ENCODE measurements at regions not wholly inside any gene's neighbourhood (a gene's known extent, or its start where the extent isn't known, plus 50 kb on each side); places are given as distances from the start of the nearest gene placed in this dataset.

DNA sequence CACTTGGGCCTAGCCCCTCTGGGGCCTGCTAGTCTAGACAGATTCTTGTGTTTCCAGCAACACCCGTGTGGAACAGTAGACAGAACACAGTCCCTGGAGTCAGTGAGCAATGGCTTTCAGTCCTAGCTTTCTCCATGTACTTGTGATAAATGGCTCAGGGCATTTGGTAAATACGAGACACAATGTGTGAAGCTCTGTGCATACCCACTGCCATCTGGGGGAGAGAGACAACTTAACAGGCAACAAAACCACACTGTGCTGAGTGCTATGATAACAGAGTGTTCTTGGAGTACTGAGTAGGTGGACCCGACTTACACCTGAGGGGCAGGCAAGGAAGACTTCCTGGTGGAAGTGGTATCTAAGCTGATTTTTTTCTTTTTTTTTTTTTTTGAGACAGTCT, 86.3 kb upstream of the TBX3 start:
- TF ChIP-seq CTCF (IDR thresholded peaks at IDR 0.05; ENCODE audit: low read depth, low read length, missing input control) (peak; percentile 2), EGR1 (IDR thresholded peaks at IDR 0.05; ENCODE audit: low read depth in 2 of 2) (no peak), TAF1 (conservative IDR thresholded peaks at IDR 0.05) (no peak), RAD21 (IDR thresholded peaks at IDR 0.05) (peak in 1 of 2 donors; percentile 48), JUND (IDR thresholded peaks at IDR 0.05) (no peak), YY1 (IDR thresholded peaks at IDR 0.05) (no peak), HNF4G (IDR thresholded peaks at IDR 0.05) (no peak), RXRA (IDR thresholded peaks at IDR 0.05) (no peak), HNF4A (conservative IDR thresholded peaks at IDR 0.05) (no peak), MAX (IDR thresholded peaks at IDR 0.05) (no peak)
- TF ChIP-seq, protein P1, sequence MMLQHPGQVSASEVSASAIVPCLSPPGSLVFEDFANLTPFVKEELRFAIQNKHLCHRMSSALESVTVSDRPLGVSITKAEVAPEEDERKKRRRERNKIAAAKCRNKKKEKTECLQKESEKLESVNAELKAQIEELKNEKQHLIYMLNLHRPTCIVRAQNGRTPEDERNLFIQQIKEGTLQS (IDR thresholded peaks at IDR 0.05) = no peak
- TF ChIP-seq, protein P2, sequence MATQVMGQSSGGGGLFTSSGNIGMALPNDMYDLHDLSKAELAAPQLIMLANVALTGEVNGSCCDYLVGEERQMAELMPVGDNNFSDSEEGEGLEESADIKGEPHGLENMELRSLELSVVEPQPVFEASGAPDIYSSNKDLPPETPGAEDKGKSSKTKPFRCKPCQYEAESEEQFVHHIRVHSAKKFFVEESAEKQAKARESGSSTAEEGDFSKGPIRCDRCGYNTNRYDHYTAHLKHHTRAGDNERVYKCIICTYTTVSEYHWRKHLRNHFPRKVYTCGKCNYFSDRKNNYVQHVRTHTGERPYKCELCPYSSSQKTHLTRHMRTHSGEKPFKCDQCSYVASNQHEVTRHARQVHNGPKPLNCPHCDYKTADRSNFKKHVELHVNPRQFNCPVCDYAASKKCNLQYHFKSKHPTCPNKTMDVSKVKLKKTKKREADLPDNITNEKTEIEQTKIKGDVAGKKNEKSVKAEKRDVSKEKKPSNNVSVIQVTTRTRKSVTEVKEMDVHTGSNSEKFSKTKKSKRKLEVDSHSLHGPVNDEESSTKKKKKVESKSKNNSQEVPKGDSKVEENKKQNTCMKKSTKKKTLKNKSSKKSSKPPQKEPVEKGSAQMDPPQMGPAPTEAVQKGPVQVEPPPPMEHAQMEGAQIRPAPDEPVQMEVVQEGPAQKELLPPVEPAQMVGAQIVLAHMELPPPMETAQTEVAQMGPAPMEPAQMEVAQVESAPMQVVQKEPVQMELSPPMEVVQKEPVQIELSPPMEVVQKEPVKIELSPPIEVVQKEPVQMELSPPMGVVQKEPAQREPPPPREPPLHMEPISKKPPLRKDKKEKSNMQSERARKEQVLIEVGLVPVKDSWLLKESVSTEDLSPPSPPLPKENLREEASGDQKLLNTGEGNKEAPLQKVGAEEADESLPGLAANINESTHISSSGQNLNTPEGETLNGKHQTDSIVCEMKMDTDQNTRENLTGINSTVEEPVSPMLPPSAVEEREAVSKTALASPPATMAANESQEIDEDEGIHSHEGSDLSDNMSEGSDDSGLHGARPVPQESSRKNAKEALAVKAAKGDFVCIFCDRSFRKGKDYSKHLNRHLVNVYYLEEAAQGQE (IDR thresholded peaks at IDR 0.05) = no peak

Data from liver (tissue), 3 donors.